Tibial nerve (tissue), 4 donors: ENCODE measurements at regions not wholly inside any gene's neighbourhood (a gene's known extent, or its start where the extent isn't known, plus 50 kb on each side); places are given as distances from the start of the nearest gene placed in this dataset.
A peak's percentile ranks its signal among the peaks of the same experiment; 100 is the strongest.

Experiments used
- EP300 ChIP-seq, 2 donors: sonication (generic); formaldehyde crosslinking; IDR thresholded peaks; one replicate each; pipeline ENCODE4 v1.6.1; 2017; ENCODE audit warnings: antibody characterized with exemption in 2 of 2, mild to moderate bottlenecking in 1 of 2
- TF ChIP-seq, protein P1 (sequence below), 5 experiments: fragments of 200-600 bp in 3 of 5; fragments of 450-650 bp in 2 of 5; sonication (generic) in 3 of 5; IDR thresholded peaks; one replicate each; pipeline ENCODE4 v1.5.1; 2016 to 2019; ENCODE audit warnings: antibody characterized with exemption in 5 of 5, mild to moderate bottlenecking in 3 of 5, moderate library complexity in 2 of 5

DNA sequence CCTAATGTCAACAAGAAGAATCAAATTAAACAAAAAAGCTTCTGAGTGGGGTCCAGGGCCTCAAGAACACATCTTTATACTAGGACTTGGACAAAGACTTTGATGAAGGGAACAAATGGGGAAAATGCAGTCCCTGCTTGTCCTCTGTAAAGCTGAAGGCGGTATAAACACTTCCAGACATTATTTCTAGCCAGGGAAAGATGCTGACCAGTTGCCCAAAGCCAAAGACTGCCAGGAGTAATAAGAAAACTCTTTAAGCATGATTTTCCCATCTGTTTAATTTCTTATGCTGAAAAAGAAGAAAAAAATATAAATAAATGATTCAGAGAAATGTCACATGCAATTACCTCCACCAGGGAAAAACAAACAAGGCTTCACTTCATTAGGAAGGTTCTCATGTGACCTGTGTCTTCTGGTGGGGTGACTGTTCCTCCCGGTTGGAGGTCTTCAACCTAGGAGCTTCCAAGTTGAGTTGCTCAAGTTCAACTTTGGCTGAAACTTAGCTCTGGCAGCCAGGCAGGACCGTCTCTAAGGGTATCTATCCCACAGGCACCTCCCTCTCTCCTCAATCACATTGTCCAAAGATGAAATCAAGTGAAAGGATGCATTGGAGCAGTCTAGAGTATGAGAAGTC, 65.2 kb upstream of the KCNE2 start:
- TF ChIP-seq, protein P1, sequence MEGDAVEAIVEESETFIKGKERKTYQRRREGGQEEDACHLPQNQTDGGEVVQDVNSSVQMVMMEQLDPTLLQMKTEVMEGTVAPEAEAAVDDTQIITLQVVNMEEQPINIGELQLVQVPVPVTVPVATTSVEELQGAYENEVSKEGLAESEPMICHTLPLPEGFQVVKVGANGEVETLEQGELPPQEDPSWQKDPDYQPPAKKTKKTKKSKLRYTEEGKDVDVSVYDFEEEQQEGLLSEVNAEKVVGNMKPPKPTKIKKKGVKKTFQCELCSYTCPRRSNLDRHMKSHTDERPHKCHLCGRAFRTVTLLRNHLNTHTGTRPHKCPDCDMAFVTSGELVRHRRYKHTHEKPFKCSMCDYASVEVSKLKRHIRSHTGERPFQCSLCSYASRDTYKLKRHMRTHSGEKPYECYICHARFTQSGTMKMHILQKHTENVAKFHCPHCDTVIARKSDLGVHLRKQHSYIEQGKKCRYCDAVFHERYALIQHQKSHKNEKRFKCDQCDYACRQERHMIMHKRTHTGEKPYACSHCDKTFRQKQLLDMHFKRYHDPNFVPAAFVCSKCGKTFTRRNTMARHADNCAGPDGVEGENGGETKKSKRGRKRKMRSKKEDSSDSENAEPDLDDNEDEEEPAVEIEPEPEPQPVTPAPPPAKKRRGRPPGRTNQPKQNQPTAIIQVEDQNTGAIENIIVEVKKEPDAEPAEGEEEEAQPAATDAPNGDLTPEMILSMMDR (IDR thresholded peaks at IDR 0.05): no peak
- TF ChIP-seq EP300 (IDR thresholded peaks at IDR 0.05): peak in 1 of 2 donors; percentile 6
